ENCODE measurements at regions not wholly inside any gene's neighbourhood (a gene's known extent, or its start where the extent isn't known, plus 50 kb on each side); places are given as distances from the start of the nearest gene placed in this dataset.
"Not testable (repeated sequence)": the region's sequence is repeated elsewhere in the genome, so short reads cannot be mapped to it uniquely, and the experiment has no call there.

- not testable (repeated sequence) for DNase-seq
Measured at GRCh38 chr11:67940440-67940839, 63.5 kb downstream of the UNC93B1 start.

DNA sequence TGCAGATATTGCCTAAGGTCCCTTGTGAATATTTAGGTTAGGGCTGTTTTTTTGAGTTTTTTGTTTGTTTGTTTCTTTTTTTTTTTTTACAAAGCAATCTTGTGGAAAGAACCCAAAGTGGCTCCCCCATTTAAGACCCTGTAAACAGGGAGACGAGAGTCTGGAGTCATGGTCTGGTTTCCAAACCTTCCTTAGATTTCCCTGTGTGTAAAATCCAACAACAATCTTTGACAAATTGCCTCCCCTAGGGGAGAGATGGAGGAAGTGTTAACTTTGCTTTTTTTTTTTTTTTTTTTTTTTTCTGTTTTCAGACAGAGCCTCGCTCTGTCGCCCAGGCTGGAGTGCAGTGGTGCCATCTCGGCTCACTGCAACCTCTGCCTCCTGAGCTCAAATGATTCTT is 64.9 kb downstream of the UNC93B1 start:
- DNase-seq: not testable (repeated sequence)

- DNase-seq: not testable (repeated sequence)
Measured at GRCh38 chr11:67938371-67938770, 65.5 kb downstream of the UNC93B1 start.

- not testable (repeated sequence) for DNase-seq
Measured at GRCh38 chr11:67923565-67923964, 80.3 kb downstream of the UNC93B1 start.

DNA sequence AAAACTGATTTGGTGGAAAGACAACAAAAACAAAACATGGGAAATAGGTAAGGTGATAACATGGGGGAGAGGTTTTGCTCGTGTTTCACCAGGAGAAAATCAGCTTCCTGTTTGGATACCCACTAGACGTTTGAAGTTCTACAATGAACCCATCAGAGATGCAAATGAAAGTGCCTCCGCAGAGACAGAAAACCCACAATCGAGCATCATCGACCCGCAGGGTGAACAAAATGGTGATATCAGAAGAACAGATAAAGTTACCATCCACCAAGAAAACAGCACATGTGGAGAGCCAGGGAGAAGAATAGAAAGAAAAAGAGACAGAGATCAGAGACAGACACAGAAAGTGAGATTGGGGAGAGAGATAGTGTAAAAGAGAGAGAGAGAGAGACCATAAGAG is 83.4 kb downstream of the UNC93B1 start:
- DNase-seq: not testable (repeated sequence)

- DNase-seq: not testable (repeated sequence)
Measured at GRCh38 chr11:67912184-67912583, 91.7 kb downstream of the UNC93B1 start.

DNA sequence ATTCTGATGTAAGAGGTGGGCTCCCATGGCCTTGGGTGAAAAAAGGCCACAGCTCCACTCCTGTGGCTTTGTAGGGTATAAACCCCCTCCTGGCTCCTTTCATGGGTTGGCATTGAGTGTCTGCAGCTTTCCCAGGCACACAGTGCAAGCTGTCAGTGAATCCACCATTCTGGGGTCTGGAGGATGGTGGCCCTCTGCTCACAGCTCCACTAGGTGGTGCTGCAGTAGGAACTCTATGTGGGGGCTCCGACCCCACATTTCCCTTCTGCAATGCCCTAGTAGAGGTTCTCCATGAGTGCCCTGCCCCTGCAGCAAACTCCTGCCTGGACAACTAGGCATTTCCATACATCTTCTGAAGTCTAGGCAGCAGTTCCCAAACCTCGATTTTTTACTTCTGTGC is 92.7 kb downstream of the UNC93B1 start:
- DNase-seq: not testable (repeated sequence)

DNA sequence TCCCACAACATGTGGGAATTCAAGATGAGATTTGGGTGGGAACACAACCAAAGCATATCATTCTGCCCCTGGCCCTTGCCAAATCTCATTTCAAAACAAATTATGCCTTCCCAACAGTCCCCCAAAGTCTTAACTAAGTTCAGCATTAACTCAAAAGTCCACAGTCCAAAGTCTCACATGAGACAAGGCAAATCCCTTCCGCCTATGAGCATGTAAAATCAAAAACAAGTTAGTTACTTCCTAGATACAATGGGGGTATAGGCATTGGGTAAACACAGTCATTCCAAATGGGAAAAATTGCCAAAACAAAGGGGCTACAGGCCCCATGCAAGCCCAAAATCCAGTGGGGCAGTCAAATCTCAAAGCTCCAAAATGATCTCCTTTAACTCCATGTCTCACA is 93.1 kb downstream of the UNC93B1 start:
- DNase-seq: not testable (repeated sequence)

DNA sequence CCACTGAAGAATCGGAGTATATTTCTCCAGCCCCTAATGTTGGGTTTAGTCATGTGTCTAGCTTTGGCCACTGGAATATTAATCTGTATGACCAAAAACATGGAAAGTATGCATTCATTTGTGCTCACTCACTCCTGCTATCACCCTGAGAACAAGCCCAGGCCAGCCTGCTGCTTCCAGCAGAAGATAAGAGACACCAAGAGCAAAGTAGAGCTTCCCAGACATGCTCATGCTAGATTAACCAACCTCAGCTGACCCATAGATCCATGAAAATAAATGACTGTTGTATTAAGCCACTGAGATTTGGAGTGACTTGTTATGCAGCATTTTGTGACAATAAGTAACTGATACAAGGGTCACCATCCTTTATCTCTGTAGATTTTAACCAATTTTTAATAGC is 96.9 kb downstream of the UNC93B1 start:
- DNase-seq: not testable (repeated sequence)

DNA sequence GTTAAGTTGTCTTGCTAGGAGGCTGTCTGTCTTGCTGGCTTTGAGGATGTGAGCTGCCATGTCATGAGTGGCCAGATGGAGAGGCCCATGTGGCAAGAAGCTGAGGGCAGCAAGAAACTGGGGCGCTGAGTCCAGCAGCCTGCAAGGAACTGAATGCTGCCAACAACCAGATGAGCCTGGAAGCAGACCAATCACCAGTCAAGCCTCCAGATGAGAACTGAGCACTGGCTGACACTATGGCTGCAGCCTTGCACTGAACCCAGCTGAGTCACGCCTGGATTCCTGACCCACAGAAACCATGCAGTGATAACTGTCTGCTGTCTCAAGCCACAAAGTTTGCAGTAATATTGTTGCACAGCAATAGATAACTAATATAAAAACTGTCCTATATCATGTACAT is 104.4 kb downstream of the UNC93B1 start:
- DNase-seq: not testable (repeated sequence)

DNA sequence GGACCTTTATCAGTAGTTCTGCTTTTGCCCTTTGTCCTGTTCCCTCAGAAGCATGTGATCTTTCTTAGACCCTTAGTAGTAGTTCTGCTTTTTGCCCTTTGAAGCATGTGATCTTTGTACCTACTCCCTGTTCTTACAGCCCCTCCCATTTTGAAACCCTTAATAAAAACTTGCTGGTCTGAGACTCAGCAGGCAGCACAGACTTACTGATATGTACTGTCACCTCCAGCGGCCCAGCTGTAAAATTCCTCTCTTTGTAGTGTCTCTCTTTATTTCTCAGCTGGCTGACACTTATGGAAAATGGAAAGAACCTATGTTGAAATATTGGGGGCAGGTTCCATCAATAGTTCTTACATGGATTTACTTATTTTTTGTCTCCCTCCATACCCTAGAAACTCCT is 110.4 kb downstream of the UNC93B1 start:
- not testable (repeated sequence) for DNase-seq

GRCh38 chr11:67889646-67890045 is 114.3 kb downstream of the UNC93B1 start:
- not testable (repeated sequence) for DNase-seq

DNA sequence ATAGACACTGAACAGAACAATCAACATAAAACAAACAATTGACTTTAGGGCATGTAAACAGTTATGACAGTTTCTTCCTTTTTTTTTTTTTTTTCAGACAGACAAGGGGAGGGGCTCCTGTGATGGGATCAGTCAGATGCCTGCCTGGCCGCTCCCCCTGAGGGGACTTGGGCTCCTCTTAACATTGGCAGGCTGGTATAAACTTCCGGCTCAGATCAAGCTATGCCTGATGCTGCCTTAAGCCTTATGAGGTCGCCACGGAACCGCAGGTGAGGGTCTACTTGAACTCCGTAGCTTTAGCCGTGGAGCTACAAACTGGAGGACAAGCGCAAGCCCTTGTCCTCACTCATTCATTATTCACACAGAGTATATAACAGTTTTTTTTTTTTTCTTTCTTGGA is 115.8 kb downstream of the UNC93B1 start:
- not testable (repeated sequence) for DNase-seq

- not testable (repeated sequence) for DNase-seq
Measured at GRCh38 chr11:67886672-67887071, 117.2 kb downstream of the UNC93B1 start.

GRCh38 chr11:67886207-67886606 is 117.7 kb downstream of the UNC93B1 start:
- not testable (repeated sequence) for DNase-seq

GRCh38 chr11:67885574-67885973 is 118.3 kb downstream of the UNC93B1 start:
- not testable (repeated sequence) for DNase-seq

- DNase-seq: not testable (repeated sequence)
Measured at GRCh38 chr11:67884761-67885558, 118.9 kb downstream of the UNC93B1 start.

DNA sequence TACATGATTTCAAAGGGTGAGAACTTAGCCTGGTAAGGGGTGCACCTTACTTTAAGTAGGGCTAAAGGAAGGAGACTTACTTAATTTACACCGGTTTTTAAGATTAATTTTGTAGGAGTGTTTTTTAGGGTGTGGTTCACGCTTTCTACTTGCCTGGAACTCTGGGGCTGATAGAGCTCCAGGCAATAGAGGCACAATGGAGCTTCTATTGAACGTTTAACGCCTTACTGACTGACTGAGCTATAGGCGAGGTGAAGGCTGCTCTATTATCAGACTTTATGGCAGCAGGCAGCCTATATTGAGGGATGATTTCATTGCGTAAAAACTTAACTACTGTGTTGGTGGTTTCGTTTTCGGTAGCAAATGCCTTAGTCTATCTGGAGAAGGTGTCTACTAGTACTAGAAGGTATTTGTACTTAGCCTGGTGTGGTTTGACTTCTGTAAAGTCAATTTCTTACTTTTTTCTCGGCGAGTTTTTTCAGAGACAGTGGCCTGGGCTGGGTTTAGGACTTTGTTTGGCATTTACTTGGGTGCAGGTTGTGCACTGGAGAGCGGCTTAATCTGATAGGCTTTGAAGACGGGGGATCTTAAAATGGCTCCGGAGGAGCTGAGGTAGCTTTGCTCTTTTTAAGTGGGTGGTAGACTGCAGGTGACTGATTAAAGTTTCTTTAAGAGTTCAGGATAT is 119.7 kb downstream of the UNC93B1 start:
- DNase-seq: not testable (repeated sequence)

DNA sequence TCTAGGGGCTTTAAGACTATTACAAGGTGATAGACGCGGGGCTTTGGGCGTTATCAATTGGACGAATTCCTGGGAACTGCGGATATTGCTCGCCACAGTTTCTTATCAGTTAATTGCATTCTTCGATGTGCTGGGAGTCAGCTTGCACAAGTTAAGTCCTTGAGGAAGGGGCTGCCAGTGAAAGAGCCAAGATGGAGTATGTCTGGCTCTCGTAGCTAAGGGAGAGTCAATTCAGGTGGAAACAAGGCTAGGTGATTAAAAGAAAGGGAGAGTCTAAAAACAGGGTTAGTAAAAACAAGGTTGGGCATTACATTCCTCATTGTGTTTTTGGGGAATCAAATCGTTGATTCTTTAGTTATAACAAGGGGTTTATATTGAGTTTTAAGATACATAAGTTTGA is 121.6 kb downstream of the UNC93B1 start:
- not testable (repeated sequence) for DNase-seq

GRCh38 chr11:67881836-67882235 is 122.1 kb downstream of the UNC93B1 start:
- not testable (repeated sequence) for DNase-seq

- not testable (repeated sequence) for DNase-seq
Measured at GRCh38 chr11:67880594-67881196, 123.2 kb downstream of the UNC93B1 start.

- not testable (repeated sequence) for DNase-seq
Measured at GRCh38 chr11:67878666-67879065, 125.2 kb downstream of the UNC93B1 start.

GRCh38 chr11:67877316-67877715 is 126.6 kb downstream of the UNC93B1 start:
- not testable (repeated sequence) for DNase-seq

DNA sequence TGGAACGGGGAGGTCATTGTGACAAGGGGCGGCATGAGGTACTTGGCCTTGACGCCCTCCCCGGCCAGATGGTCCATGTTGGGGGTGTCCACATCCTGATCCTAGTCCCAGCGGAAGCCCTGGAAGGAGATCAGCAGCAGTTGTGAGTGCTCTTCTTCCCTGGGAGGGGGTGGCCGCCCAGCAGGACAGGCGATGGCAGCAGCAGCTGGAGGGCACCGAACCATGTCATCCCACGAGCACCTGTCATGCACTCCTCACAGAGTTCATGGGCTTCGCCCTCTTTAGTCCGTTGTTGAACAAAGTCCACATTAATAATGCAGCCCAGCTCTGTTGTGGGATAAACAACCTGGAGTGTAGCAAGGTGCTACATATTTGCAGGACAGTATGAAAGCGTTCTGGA is 130.7 kb downstream of the UNC93B1 start:
- DNase-seq: peak; percentile 32 to 33

Data from SHP77 (cell line).